GM13977 (cell line): ENCODE measurements at regions not wholly inside any gene's neighbourhood (a gene's known extent, or its start where the extent isn't known, plus 50 kb on each side); places are given as distances from the start of the nearest gene placed in this dataset.

Experiments
- DNase-seq: peaks from one replicate; pipeline ENCODE4 v3.0.0; 2012; ENCODE audit warnings: low spot score
- in situ Hi-C: fragments of 300-500 bp; cut with MboI; formaldehyde crosslinking; loops from one replicate; pipeline ENCODE4 v1.12.0; 2022; ENCODE audit warnings: low sequenced_read_pairs, low pct_unique_long_range_greater_than_20kb, mixed read lengths, inconsistent platforms; ENCODE audit not compliant: unreplicated experiment
- TF ChIP-seq, protein P1 (sequence below): IDR thresholded peaks from 2 replicates; pipeline ENCODE4 v1.5.1; 2012; ENCODE audit warnings: mild to moderate bottlenecking, control low read depth; ENCODE audit not compliant: insufficient read depth; ENCODE audit errors: extremely low read depth, missing control alignments

- in situ Hi-C loops = no loop called here
- no peak for DNase-seq
- TF ChIP-seq, protein P1, sequence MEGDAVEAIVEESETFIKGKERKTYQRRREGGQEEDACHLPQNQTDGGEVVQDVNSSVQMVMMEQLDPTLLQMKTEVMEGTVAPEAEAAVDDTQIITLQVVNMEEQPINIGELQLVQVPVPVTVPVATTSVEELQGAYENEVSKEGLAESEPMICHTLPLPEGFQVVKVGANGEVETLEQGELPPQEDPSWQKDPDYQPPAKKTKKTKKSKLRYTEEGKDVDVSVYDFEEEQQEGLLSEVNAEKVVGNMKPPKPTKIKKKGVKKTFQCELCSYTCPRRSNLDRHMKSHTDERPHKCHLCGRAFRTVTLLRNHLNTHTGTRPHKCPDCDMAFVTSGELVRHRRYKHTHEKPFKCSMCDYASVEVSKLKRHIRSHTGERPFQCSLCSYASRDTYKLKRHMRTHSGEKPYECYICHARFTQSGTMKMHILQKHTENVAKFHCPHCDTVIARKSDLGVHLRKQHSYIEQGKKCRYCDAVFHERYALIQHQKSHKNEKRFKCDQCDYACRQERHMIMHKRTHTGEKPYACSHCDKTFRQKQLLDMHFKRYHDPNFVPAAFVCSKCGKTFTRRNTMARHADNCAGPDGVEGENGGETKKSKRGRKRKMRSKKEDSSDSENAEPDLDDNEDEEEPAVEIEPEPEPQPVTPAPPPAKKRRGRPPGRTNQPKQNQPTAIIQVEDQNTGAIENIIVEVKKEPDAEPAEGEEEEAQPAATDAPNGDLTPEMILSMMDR = no peak
Measured at GRCh38 chr7:121002-121785, 71.2 kb upstream of the FAM20C start.

- in situ Hi-C loops = no loop called here
- TF ChIP-seq, protein P1 = no peak
- no peak for DNase-seq
Measured at GRCh38 chr7:123237-123636, 69.1 kb upstream of the FAM20C start.

DNA sequence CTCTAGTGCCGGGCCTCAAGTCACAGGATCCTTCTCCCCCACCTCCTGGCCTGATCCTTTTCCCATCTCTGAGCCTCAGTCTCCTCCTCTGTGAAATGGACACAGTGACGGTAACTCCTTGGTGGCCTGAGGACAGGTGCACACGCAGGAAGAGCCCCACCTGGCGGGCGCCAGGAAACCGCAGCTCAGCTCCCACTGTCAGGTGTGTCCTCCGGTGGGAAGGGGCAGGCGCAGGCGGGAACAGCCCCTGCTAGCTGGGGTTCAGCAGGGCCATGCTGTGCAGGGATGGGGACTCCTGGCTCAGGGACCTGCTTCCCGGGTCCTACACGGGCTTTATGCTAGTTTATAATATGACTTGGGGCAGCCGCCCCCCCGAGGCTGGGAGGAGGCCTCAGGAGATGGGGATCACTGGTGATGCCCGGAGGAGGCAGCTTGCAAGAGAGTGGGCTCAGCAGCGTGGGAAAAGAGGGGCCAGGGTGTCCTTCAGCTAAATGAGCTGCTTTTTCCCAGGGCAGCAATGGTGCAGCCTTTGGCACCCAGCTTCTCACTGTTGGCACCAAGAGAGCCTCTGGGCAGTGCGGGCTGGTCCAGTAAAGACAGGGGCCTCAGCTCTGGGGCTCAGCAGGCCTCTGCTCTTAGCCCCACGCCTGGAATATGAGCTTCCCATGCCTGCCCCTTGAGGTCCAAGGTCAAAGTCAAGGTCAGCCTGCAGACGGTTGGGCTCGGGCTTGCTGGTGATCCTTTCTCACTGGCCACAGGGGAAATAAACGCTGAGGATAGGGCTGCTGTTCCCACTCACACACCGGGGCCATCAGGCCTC lies 68.0 kb upstream of the FAM20C start:
- in situ Hi-C loops = no loop called here
- TF ChIP-seq, protein P1 = no peak
- no peak for DNase-seq

DNA sequence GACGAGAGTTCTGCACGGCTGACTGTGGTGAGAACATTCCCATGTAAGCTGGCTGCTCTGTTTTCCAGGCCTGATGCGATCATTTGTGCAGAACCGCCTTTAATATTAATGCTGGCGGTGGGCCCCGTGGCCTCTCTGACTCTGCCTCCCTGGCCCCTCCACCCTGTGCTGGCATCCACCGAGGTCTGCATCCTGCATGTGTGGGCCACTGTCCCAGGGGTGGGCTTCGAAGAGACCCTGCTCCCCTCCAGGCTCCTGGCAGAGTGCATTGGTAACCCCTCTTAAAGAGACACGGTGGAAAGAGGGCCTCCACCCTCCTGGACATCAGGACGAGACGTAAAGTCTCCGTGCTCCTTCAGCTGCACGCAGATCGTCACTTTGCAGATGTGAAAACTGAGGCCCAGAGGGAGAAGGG lies 67.3 kb upstream of the FAM20C start:
- in situ Hi-C loops = no loop called here
- TF ChIP-seq, protein P1 = no peak
- DNase-seq = no peak

- in situ Hi-C loops = no loop called here
- no peak for DNase-seq
- TF ChIP-seq, protein P1 = no peak
Measured at GRCh38 chr7:125661-126060, 66.7 kb upstream of the FAM20C start.

GRCh38 chr7:126368-126767 lies 66.0 kb upstream of the FAM20C start:
- in situ Hi-C loops = no loop called here

More at GRCh38 chr7:126368-126767, 66.0 kb upstream of the FAM20C start:
- TF ChIP-seq, protein P1 = no peak
- no peak for DNase-seq
